Fibroblast of peridontal ligament (primary cell): ENCODE measurements at regions not wholly inside any gene's neighbourhood (a gene's known extent, or its start where the extent isn't known, plus 50 kb on each side); places are given as distances from the start of the nearest gene placed in this dataset.

ENCODE experiments used
- DNase-seq: peaks from one replicate; pipeline ENCODE4 v3.0.0-alpha.2; 2010; ENCODE audit errors: extremely low read depth

DNA sequence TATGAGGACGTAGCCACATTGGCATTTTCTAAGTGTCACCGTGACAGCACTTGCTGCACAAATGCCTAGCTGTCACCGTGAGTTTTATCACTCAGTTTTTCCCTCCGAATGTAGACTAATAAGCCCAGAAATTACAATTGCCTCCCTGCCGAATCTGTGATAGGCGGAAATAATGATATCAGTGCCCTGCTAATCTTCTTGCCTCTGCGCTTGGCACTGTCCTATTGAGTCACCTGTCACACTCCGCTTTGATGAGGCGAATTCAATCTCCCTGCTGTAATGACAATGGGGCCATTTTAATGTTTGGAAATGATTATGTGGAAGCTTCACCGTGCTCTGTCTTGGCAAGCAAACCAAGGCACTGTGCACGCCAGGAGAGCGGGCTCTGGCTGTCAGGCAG, 112.8 kb downstream of the LINC00237 start:
- no peak for DNase-seq

DNA sequence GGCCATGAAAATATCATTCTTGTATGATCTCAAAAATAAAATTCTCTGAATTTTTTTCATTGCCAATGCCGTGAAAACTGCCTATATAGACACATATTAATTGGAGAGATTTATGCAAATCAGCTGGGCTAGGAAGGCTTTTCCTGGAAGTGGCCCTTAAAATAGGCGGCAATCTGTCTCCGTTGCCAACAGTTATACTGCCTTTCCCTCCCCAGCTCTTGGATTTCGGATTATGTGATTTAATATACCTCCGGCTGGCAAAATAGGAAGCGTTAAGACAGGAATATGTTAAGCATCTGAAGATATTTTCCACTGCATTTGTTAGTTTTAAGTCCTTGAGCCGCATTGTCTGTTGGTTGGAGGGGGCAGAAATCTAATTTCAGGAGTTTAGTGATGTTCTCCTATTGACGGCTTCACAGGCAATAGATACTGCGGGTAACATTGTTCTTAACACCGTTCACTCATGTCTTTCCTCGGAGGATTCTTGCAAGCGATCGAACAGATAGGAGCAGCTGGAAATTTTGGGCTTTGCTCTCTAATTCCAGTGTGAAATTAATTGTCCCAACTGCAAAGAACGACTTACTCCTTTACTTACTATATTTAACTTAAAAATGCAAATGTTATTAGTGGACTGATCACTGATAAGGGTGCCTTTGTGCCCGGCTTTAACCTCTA, 113.3 kb downstream of the LINC00237 start:
- no peak for DNase-seq

DNA sequence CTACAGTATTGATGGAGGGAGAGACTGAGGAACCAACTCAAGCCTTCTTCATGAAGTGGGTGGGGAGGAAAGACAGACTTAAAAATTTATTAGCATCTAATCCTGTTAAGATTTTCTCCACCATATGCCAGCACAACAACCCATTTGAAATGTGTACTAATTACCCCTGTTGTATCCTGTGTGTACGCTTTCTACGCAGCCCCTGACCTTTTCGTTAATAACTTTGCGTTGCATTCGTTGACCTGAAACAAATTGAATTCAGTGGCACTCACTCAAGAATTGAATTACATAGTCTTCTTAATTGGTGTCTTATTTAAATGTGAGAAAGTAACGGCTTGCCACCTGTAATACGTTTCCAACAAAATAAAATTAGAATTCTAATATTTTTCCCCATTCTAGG, 113.9 kb downstream of the LINC00237 start:
- DNase-seq: no peak

DNA sequence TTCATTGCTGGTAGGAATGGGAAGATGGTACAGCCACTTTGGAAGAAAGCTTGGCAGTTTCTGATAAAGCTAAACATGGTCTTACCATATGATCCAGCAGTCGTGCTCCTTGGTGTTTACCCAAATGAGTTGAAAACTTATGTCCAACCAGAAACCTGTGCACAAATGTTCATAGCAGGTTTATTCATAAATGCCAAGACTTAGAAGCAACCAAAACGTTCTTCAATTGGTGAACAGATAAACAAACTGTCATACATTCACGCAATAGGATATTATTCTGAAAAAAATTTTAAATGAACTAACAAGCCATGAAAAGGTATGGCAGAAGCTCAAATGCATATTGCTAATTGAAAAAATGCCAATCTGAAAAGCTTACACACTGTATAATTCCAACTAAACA, 117.1 kb downstream of the LINC00237 start:
- DNase-seq: no peak

- no peak for DNase-seq
Measured at GRCh38 chr20:20979934-20980333, 126.2 kb downstream of the LINC00237 start.

GRCh38 chr20:20977786-20978185, 128.4 kb downstream of the LINC00237 start:
- DNase-seq: no peak

- DNase-seq: no peak
Measured at GRCh38 chr20:20972490-20972889, 133.7 kb downstream of the LINC00237 start.

GRCh38 chr20:20971810-20972209, 134.3 kb downstream of the LINC00237 start:
- no peak for DNase-seq

DNA sequence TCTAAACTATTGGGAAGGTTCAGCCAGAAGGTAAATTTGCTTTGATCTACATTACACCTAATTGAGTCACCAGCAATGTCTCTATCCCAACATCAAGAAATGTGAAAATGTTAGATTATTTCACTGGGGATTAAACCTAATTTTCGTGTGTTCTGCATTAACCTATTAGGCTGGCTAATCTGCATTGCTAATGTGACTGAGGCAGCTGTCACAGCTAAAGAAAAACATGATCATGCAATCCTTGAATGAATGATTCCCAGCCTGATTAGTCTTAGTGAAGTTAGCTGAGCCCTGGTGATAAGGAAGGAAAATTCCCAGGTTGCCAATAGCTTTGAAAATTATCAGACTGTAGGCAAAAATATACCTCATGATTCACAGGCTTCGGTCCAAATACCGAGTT, 135.3 kb downstream of the LINC00237 start:
- no peak for DNase-seq

GRCh38 chr20:20969701-20970280, 136.4 kb downstream of the LINC00237 start:
- DNase-seq: no peak

DNA sequence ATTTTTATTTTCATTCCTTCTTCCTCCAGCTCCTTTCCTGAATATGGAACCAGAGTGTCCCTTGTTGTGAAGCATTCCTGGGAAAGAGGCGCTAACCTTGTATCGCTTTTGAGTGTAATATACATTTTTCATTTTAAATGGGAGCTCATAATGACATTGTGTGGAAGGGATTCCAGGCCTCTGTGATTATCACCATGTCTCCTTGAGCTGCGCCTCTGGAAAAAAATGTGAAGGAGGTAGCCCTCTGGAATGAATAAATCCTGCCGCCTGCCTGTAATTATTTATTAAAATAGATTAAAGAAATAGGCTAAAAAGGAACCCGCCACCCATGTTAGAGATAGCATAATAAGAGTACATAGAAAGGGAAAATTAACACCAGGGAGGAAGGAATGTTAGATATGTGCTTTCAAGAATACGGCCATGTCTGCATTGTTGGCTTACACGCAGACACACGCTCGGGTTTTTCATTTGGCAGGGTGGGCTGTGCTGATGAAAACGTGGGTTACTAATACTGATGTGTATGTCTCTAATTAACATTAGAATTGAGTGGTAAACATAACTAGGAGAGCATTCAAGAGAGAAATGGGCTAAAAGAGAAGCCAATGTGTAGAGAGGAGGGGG, 138.5 kb downstream of the LINC00237 start:
- no peak for DNase-seq

DNA sequence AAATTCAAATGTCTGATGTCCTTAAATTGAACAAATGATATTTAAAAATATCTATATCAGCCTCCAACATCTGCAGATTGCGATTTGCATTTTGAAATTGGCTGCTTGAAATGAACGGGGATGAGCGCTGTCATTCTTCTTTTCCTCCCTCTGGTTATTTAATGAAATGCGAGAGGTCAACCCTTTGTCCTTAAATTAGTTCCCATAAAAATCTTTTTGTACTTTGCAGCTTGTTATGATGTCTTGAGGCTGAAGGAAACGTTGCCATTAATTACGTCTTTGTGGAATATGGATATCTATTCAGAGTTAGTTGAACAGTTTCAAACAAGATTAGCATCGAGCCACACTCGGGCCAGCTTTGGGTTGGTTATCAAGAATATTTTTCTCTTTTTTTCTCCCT, 140.0 kb downstream of the LINC00237 start:
- DNase-seq: no peak

DNA sequence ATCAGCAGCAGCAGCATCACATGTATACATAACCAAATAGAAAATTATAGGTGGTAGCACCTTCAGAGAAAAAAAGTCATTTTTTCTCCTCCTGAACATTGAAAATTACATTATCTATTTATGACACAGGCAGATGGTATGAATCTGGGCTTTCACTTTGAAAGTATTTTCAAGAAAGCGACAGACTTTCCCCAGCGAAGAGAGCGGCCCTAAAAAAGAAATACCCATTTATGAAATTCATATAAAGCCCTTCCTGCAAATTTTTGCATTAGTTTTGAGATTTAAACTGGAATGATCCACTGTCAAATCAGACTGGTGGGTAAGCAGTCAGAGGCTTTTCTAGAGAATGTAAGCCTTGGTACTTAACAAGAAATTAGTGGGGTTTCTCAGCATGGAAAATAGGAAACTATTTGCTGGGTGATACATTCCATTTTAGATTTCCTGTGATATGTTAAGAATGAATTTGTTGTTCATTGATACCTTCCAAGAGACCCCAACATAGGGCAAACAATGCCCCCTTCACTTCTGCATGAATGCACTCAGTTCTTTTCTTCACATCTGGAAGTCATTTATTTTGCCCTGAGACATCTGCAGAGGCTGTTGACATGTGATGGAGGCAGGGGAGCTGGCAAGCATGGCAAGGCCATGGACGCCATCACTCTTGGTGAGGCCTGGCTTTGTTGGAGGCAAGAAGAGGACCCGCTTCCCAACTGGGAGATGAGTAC, 147.0 kb downstream of the LINC00237 start:
- no peak for DNase-seq

- DNase-seq: no peak
Measured at GRCh38 chr20:20956513-20956931, 149.6 kb downstream of the LINC00237 start.

DNA sequence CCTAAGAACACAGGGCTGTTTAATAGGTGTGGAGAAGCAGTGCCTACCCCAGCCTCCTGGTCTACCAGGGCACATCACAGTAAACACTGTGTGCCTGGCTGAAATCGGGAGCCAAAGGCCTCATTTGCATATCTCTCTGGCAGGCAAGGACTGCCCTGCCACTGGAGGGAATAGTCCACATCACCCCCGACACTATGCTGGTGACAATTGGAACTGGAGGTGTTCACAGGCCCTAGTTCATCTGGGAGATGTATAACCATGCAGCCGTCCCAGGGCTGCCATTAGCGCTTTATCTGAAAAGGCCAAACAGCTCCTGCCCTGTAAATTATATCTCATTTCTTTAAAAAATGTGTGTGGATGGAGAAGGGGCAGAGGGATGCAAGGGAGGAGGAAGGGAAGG, 150.3 kb downstream of the LINC00237 start:
- no peak for DNase-seq

GRCh38 chr20:20953738-20954618, 152.2 kb downstream of the LINC00237 start:
- DNase-seq: no peak

DNA sequence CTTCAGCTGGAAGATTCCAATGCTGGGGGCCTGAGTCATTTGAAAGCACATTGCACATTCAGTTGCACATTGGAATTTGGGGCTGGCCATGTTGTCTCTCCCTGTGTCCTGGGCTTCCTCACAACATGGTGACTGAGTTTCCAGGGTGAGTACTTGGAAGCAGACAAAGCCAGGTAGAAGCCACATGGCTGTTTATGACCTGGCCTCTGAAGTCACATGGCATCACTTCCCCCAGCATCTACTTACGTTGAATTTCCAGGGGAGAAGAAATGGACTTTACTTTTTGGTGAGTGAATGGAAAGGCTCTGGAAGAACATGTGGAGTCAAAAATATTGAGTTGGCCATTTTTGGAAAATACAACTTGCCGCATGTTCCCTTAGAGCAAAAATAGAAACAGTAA, 155.5 kb downstream of the LINC00237 start:
- no peak for DNase-seq

GRCh38 chr20:20946122-20946759, 159.9 kb downstream of the LINC00237 start:
- no peak for DNase-seq

- no peak for DNase-seq
Measured at GRCh38 chr20:20941468-20941889, 164.7 kb downstream of the LINC00237 start.

DNA sequence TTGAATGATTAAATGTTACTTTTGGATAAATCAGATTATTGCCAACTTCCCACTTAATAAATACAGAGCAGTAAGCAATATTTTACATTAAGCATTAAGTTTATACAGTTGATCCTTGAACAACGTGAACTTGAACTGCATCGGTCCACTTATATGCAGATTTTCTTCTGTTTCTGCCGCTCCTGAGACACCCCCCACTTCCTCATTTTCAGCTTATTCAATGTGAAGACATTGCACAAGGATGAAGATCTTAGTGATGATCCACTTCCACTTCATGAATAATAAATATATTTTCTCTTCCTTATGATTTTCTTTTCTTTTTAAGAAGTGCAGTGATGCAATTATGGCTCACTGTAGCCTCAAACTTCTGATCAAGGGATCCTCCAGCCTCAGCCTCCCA, 167.2 kb downstream of the LINC00237 start:
- no peak for DNase-seq

- no peak for DNase-seq
Measured at GRCh38 chr20:20938599-20938998, 167.6 kb downstream of the LINC00237 start.
